HG03097 (cell line): ENCODE measurements at regions not wholly inside any gene's neighbourhood (a gene's known extent, or its start where the extent isn't known, plus 50 kb on each side); places are given as distances from the start of the nearest gene placed in this dataset.

Experiments
- ATAC-seq: cut with Tn5 transposase; IDR thresholded peaks from one replicate; pipeline ENCODE4 v1.9.1; 2021; ENCODE audit not compliant: unreplicated experiment, low FRiP score

DNA sequence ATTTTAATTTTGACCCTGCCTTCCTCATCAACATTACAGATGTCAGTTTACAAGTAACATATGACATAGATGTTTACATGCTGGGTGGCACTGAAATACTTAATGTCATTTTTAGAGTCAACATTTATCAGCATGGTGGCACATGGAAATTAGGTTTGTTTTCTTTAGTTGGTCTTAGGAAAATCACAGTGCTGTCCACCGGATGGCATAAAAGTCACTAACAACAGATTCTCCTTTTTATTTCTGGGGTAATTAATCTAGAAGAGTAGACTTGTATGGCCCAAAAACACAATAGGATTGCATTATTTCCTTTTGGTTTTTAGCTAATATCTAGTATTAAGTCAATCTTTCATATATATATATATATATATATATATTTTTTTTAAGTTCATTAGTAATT, 88.6 kb upstream of the HHIP start:
- ATAC-seq = no peak

DNA sequence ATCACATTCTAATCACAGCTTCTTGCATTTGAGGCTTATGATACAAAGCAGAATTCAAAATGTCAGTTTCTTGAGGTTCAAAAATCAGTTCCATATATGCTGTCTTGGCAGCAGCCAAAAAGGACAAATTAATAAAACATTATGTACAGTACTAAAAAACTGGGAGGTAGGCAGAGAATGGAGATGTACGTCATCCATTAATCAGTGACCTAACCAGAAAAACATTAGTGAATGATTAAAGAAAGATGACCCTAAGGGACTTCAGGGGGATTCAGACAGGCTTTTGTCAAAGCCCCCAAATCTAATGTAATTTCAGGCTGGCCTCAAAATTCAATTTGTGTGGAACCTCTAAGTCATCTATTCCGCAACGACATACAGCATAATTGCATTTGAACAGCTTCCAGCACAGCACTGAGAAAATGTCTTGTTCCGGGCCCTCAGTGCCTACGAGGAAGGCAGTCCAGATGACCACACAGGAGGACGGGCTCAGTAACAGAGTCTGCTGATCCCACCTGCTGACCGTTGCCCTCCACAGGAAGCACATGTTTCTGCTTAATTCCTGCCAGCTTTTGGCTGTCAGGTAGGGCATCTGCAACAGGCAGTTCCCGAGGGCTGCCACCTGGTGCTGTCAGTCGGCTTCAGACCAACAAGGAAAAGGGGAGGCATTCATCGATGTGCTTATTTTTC, 83.8 kb upstream of the HHIP start:
- ATAC-seq = peak; percentile 51

DNA sequence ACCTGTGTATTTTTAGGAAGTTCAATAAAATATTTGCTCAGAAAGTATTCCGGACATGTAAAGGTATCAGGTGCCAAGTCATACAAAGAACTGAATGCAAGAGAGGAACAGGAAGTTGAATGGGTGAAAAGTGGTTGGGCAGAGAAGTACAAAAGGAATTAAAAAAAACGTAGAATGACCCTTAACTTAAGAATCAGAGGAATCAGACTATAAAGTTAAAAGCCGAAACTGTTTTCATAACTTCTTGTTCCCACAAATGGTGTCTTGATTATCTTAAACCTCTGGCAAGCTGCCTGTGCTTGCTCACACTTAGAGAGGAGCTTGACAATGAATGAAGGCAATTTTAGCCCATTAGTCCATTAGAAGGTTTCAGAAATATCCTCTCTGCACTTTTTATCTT, 81.6 kb upstream of the HHIP start:
- no peak for ATAC-seq

DNA sequence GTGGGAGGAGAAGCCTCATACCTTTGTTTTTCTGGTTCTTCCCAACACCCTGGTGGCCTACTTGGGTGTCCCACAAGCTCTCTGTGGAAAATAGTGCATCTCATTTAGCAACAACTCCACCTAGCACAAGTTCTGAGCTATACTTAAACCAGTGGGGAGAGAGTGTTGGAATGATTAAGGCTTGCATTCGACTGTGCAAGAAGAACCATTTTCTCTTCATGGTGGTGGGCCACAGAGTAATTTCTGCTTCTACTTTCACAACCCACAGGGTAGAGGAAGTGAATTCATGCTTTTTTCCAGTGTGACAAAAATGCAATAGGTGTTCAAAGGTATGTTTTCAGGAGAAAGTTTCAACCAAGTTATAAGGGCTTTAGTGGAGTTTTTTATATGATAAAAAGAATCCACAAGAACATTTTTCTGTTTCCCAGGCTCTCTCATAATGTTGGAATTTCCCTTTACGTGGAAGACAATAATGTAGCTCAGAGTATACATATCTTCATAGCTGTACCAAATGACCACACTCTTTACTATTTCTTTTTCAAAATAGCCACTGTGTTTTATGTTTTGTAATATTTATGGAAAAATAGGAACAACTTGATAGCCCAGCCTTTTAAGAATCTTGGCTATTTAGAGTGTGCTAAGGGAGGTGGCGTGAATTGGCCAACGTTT, 80.3 kb upstream of the HHIP start:
- no peak for ATAC-seq

DNA sequence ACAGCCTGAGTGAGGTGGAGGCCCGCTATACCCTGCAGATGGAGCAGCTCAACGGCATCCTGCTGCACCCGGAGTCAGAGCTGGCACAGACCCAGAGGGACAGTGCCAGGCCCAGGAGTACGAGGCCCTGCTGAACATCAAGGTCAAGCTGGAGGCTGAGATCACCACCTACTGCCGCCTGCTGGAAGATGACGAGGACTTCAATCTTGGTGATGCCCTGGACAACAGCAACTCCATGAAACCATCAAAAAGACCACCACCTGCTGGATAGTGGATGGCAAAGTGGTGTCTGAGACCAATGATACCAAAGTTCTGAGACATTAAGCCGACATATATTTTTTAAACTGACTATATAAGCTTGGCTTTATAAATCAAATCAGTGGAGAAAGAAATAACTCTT, 73.3 kb upstream of the HHIP start:
- ATAC-seq = no peak

DNA sequence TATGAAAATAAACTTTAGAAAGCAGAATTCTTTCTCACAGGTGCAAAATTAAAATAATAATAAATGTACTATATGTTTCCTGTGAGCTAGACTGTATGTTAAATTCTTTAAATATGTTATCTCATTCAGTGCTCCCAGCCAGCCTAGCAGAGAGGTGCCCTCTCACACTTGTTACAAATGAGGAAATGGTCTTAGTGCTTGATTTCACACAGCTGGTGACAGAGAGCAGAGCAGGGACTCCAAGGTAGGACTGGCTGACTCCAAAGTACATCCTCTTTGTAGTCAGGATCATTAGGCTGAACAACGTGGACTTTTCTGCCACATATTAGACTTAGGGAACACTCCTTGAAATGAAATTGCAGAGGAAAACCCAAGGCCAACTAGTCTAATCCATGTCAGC, 72.0 kb upstream of the HHIP start:
- ATAC-seq = peak; percentile 92

DNA sequence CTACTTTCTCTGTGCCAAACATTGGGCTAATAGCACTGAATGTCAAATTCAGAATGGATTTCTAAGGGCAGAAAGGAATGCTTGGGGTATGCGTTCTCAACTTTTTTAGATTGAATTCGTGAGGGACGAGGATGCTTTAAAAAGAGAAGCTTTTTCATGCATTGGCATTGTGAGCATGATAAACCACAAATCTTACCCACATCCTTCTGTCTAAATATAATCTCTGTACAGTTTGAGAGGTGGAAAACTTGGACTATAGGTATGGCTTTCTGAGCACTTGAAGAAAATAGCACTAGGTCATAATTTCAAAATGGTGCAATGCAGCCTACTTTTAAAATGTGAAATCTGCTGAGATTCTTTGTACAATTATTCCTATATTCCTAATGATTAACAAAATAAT, 71.4 kb upstream of the HHIP start:
- ATAC-seq = no peak

DNA sequence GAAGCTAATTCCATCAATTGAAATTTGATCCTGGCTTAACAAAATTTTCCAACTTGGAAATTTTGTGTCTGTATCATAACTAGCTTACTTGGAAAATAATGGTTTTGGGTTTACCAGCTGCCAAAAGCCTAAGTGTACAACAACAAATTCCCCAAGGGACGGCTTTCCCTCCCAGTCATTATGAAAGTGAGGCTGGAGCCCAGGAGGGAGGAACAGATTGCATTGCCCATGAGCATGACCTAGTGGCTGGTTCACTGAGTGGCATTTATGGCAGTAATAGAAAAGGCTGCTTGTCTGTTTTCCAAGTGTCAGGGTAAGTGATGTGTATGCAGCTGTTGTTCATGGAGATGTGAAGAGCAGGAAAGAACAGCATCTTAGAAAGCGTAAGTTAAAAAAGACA, 70.8 kb upstream of the HHIP start:
- ATAC-seq = peak; percentile 64

DNA sequence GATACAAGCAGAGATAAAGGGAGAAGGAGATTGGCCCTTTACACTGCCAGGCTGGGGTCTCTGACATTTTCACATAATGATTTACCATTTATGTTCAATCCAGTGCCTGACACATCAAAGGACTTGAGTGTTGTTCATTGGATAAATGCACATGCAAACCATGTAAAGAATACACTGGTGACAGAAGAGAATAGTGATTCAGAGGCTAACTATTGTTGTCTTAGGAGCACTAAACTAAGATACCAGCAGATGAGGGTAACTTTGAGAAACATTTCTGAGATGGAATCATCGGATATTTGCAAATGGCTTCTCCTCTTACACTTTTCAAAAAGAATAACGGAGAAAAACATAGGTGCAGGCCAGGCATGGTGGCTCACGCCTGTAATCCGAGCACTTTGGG, 67.3 kb upstream of the HHIP start:
- no peak for ATAC-seq

DNA sequence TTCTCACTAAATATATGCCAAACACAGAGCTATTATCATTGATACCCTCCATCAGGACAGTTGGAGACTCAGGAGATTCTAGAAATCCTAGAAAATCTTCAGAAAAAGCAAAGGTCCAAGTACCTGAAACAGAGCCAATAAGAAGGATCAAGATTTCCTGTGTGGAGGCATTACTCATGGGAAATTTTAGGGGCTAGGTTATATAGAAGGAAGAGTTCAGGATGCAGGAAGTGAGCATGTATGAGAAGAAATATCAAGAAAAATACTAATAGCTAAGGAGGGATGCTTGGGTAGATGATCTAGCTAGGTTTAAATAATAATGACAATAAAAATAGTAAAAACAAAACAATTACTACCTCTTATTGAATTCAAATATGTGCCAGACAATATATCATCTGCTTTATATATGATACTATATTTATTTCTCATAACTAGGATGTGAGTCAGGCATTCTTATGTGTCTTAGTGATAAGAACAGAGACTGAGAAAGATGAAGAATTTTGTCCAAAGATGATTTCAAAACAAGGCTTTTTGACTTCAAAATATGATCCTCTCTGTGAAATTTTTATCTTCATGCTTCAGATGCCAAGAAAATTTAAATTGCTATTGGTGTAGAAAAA, 66.4 kb upstream of the HHIP start:
- no peak for ATAC-seq

DNA sequence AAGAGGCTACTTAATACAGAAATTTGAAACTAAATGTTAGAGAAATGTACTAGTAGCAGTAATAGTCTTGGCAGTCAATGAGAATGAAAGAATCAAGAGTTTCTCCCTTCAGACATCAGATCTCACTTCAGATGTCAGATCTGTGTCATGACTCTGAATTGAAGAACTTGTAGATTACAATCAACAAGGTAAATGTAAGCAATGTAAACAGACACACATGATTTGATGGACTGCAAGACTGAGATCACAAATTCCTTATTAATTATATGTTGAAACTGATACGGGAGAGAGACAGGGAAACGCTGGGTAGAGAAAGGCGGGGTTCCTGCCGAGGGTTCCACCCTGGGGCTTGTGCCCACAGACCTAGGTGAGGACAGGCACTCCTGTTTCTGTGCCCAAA, 65.5 kb upstream of the HHIP start:
- no peak for ATAC-seq

DNA sequence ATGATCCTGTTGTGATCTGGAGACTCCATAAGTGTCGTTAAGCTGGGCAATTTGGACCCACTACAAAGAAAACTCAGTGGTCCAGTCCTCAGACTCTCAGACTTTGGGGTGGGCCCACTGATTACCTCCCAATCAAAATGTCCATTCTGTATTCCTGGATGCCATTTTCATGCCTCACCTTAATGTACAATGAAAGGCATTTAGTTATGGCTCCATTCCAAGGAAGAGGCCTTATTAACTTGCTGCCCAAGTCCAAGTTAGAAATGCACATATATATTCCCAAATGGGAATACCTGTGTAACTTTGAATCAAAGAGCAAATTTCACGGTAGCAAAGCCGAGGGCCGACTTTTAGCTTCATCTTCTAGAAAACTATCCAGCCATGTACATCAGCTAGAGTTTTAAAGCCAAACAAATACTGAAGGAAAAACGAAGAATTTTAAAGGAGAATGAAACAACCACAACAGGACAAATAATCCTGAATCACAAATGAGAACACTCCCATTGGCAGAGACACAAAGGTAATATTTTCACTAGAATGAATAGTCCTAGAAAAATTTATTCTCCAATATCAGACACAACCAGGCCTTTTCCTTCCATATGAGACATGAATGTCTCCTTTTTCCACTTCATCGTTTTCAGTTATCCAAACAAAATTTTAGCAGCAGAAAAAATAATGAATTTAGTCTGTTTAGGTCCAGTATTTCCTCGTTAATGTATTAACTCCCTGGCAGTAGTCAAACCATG, 63.7 kb upstream of the HHIP start:
- ATAC-seq = no peak

DNA sequence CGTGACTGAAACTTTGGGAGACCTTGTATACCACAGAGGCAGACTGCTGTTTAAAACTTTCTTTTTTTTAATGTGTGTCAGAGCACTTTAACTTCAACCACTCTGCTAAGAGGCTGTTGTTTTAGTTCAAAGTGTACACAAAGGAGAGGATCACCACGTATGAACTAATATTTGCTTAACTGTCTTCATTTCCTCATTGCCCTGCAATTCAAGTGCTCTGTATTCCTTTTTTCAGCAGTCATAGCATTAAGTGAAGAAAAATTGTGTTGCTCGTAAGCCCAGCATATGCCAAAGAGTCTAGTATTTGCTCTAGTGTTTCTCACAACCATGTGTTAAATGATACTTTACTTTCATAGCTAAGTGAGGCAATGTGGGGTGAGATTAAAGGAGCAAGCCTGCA, 63.0 kb upstream of the HHIP start:
- no peak for ATAC-seq

DNA sequence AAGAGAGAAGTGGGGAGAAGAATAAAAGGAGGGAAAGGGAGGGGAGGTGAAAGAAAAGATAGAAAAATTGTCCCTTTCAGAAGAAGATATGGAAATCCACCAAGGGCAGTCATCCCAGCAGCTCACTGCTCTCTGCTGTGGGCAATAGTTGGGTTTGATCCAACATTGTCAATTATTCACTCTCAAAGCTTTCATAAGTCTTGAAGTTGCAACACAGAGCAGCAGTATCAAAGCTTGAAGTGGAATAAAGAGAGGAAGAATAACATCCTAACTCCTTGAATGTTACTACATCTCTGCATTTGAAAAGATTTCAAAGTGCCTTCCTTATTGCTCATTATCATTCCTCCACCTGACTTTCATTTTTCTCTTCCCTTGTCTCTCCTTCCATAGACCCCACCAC, 62.3 kb upstream of the HHIP start:
- ATAC-seq = no peak

DNA sequence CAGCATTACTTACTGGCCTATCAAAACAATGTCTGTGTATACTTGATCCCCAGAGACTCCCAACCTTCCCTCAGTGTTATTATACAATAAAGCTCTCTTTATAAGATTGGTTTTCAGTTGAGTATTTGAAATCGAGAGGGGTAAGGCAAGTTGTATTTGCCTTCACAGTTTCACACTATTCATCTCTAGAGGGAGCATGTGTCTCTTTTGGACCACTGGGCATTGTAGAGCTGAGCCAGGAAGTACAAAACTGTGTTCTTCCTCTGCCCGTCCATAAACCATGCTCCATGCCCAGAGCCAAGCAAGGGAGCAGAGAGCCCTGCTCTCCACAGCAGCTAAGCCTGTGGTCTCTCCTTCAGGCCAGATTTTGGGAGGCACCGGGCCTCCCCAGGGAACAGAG, 61.5 kb upstream of the HHIP start:
- no peak for ATAC-seq

DNA sequence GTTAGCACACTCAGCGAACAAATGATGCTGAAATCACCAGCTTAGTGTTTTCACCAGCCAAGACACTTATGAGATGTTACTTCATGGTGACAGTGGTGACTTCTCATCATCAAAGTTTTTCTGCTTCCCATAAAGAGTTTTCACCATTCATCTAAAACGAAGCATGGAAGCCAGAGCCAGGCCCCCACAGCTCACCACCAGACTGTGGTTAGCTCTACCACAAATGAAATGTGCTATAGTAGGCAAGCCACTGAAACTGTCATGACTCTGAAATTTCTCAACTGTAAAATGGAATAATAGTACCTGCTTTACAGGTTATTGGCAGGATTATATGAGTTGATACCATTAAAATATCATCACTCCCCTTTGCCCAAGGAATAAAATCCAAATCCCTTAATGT, 56.4 kb upstream of the HHIP start:
- ATAC-seq = no peak

DNA sequence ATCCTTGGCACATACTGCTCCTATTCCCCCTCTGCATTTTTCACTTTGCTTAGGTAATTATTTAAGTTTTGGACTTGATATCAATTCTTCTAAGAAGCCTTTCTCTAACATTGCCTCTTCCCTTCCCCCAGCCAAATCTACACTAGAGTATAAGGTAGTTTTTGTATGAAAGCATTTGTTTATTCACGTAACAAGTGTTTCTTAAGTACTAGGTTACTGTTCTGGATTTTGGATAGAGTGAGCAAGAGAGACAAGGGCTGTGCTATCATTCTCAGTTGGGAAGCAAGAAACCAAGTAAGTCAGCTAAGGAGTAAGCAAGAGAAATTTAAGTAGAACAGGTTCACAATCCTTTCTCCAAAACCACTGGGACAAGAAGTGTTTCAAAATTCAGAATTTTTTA, 55.9 kb upstream of the HHIP start:
- no peak for ATAC-seq

DNA sequence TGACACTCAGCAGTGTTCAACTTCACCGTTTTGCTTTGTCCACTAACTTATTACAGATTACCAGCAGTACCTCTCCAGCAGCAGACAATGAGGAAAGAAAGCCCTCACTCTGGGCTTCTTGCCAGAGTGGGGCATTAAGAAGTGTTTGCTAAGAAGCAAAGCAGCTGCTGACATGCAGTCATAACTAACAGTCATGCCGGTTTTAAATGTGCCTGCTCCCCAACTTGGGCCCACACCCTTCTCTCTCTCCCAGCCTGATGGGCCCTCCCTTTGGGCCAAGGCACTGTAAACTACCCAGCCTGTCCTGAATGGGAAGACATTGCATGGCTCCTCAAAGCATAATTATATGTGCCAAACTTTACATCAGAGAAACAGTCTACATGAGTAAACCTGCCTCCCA, 54.6 kb upstream of the HHIP start:
- ATAC-seq = no peak

DNA sequence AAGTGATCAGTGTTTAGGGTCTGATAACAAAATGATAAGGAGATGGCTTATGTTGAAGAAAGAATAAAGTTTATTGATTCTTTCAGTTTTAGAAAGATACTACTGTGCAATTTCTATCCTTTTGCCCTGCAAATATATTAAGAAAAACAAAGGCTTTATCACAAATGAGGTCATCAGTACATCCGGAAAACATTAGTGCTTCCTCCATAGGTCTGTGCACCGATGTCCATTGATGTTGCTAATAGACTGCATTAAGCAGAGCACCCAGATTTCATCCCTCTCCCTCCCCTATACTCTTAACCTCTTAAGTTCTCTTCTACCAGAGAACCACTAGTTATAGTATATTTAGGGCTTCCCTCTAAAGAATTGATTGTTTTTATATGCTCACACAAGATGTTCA, 53.7 kb upstream of the HHIP start:
- ATAC-seq = no peak

DNA sequence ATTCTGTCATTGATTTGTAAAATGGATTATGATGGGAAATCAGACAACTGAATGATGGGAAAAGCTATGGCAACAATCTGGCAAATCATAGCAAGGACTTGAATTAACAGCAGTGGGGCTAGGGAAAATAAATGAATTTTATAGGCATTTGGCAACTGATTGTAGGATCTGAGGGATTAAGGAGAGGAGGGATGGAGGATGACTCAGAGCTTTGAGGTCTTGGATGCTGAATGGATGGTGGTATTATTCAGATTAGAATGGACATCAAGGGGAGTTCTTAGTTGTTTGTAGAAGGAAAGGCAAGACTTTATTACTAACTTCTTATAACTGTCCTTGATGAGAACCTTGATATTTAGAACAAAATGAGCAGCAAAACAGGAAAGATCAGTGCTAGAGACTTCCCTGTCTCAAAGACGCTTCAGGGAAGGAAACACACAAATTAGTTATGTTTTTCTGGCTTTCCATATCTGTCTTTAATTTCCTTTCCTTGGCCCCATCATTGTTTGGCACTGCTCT, 51.4 kb upstream of the HHIP start:
- no peak for ATAC-seq

DNA sequence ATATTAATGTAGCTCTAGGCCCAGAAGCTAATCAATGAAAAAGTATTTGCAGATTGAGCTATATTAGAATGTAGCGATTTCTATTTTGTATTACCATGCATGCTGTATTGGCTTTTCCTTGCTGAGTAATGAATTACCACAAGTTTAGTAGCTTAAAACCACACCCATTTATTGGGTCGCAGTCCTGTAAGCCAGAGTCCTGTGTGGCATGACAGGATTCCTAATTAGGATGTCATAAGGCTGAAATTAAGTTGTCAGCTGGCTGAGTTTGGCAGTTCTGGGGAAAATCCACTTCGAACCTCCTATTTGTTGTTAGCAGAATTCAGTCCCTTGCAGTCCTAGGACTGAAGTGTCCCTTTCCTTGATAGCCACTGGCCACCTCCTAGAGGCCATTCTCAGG, 50.3 kb upstream of the HHIP start:
- ATAC-seq = no peak
